HCT116 (cell line): ENCODE measurements at regions not wholly inside any gene's neighbourhood (a gene's known extent, or its start where the extent isn't known, plus 50 kb on each side); places are given as distances from the start of the nearest gene placed in this dataset.

Experiments
- ATAC-seq: fragments of 200-7000 bp; cut with Tn5 transposase; 2 replicates; pipeline ENCODE4 v1.9.1; 2020; ENCODE audit warnings: mild to moderate bottlenecking, moderate library complexity
- BruUV-seq: library from RNA; stranded (reverse); fragments of 400-500 nt; replicated peaks from 2 replicates; lab custom pipeline; 2021; lab: Mats Ljungman, UMichigan
- CTCF ChIA-PET: fragments of 300-600 bp; sonication (Branson Sonifier 250); formaldehyde crosslinking; loops from one replicate; lab custom pipeline; 2021; ENCODE audit warnings: antibody characterized with exemption; lab: Charles Lee
- POLR2A ChIA-PET: fragments of 300-600, 350-600 bp; sonication (Branson Sonifier 250); formaldehyde crosslinking; loops from one replicate; lab custom pipeline; 2021; ENCODE audit warnings: antibody characterized with exemption; lab: Charles Lee
- RAD21 ChIA-PET, 2 experiments: fragments of 300-600 bp; sonication (Branson Sonifier 250); formaldehyde crosslinking; loops; one replicate each; lab custom pipeline; 2023; ENCODE audit warnings: low total read pairs in 2 of 2; ENCODE audit not compliant: uncharacterized antibody in 2 of 2, unreplicated experiment in 2 of 2, low non-redundant PET in 1 of 2; lab: Charles Lee
- DNase-seq: peaks from one replicate; pipeline ENCODE4 v3.0.0-alpha.2; 2010; ENCODE audit warnings: low read depth, low spot score
- H2AFZ ChIP-seq: fragments of 200-600 bp; shearing (Covaris generic), sonication (generic); 2 replicates; pipeline ENCODE4 v1.6.1; 2017; ENCODE audit warnings: low read depth, mixed run types, mixed read lengths, antibody characterized with exemption, low read length; ENCODE audit not compliant: poor library complexity, severe bottlenecking
- H3K27ac ChIP-seq: 2 replicates; pipeline ENCODE4 v1.5.1; 2012; ENCODE audit warnings: low read depth, low read length
- H3K27me3 ChIP-seq: fragments of 200-600 bp; sonication (generic); 2 replicates; pipeline ENCODE4 v1.6.1; 2016; ENCODE audit warnings: mixed run types, low read length, mixed read lengths; ENCODE audit not compliant: insufficient read depth
- H3K36me3 ChIP-seq, 2 experiments: fragments of 200-500 bp in 1 of 2; fragments of 200-600 bp in 1 of 2; sonication (Bioruptor generic) in 1 of 2; sonication (generic) in 1 of 2; 2 replicates each; pipeline versions ENCODE4 v1.5.1 to v1.6.1; 2014 to 2016; ENCODE audit warnings: low read length in 2 of 2, inconsistent platforms in 1 of 2, mixed read lengths in 1 of 2, mixed run types in 1 of 2; ENCODE audit not compliant: insufficient read depth in 2 of 2, control insufficient read depth in 1 of 2
- H3K4me1 ChIP-seq, 2 experiments: fragments of 200-600 bp in 1 of 2; sonication (generic) in 1 of 2; 2 replicates each; pipeline versions ENCODE4 v1.5.1 to v1.6.1; 2012 to 2017; ENCODE audit warnings: low read length in 2 of 2, inconsistent platforms in 1 of 2, mild to moderate bottlenecking in 1 of 2, mixed read lengths in 1 of 2, mixed run types in 1 of 2, moderate library complexity in 1 of 2; ENCODE audit not compliant: insufficient read depth in 2 of 2, control insufficient read depth in 1 of 2
- H3K4me2 ChIP-seq: fragments of 200-600 bp; sonication (generic); 2 replicates; pipeline ENCODE4 v1.6.1; 2017; ENCODE audit warnings: mixed run types, low read length, mixed read lengths
- H3K4me3 ChIP-seq, 2 experiments: fragments of 200-600 bp in 1 of 2; sonication (generic) in 1 of 2; replicated peaks in 1 of 2; 2 replicates each; pipeline ENCODE4 v1.5.1; 2011 to 2016; ENCODE audit warnings: low read length in 2 of 2, control low read depth in 1 of 2, low read depth in 1 of 2, mild to moderate bottlenecking in 1 of 2, mixed read lengths in 1 of 2, mixed run types in 1 of 2
- H3K79me2 ChIP-seq: fragments of 200-600 bp; sonication (generic); 2 replicates; pipeline ENCODE4 v1.6.1; 2017; ENCODE audit warnings: mild to moderate bottlenecking, mixed run types, low read length, moderate library complexity, mixed read lengths; ENCODE audit not compliant: insufficient read depth
- H3K9ac ChIP-seq: fragments of 200-600 bp; sonication (generic); 2 replicates; pipeline ENCODE4 v1.6.1; 2016; ENCODE audit warnings: low read length, mixed read lengths
- H3K9me2 ChIP-seq: fragments of 200-600 bp; sonication (generic), shearing (Covaris generic); 2 replicates; pipeline ENCODE4 v1.6.1; 2017; ENCODE audit warnings: mixed run types, mild to moderate bottlenecking, moderate library complexity; ENCODE audit not compliant: insufficient read depth
- H3K9me3 ChIP-seq, 2 experiments: fragments of 200-500 bp in 1 of 2; fragments of 200-600 bp in 1 of 2; sonication (Bioruptor generic) in 1 of 2; sonication (generic) in 1 of 2; 2 replicates each; pipeline ENCODE4 v1.6.1; 2014 to 2017; ENCODE audit warnings: low read length in 2 of 2, mixed read lengths in 2 of 2, inconsistent platforms in 1 of 2, low read depth in 1 of 2, mild to moderate bottlenecking in 1 of 2, mixed run types in 1 of 2, moderate library complexity in 1 of 2; ENCODE audit not compliant: control insufficient read depth in 1 of 2, insufficient read depth in 1 of 2
- H4K20me1 ChIP-seq: fragments of 200-600 bp; sonication (generic), shearing (Covaris generic); 2 replicates; pipeline ENCODE4 v1.6.1; 2017; ENCODE audit warnings: mixed run types, mild to moderate bottlenecking, moderate library complexity; ENCODE audit not compliant: insufficient read depth
- CBX3 ChIP-seq: IDR thresholded peaks from 2 replicates; pipeline ENCODE4 v1.6.1; 2012; ENCODE audit warnings: low read depth
- CEBPB ChIP-seq: IDR thresholded peaks from 2 replicates; pipeline ENCODE4 v1.6.1; 2012; ENCODE audit warnings: low read depth
- EGR1 ChIP-seq: IDR thresholded peaks from 2 replicates; pipeline ENCODE4 v1.6.1; 2012; ENCODE audit warnings: low read depth
- ELF1 ChIP-seq: IDR thresholded peaks from 2 replicates; pipeline ENCODE4 v1.6.1; 2012; ENCODE audit warnings: low read depth, borderline replicate concordance
- EZH2 ChIP-seq: fragments of 200-600 bp; sonication (generic); IDR thresholded peaks from 2 replicates; pipeline ENCODE4 v1.6.1; 2017; ENCODE audit warnings: antibody characterized with exemption, mixed run types
- EZH2phosphoT487 ChIP-seq: fragments of 200-600 bp; IDR thresholded peaks from 2 replicates; pipeline ENCODE4 v1.6.1; 2018; ENCODE audit warnings: antibody characterized with exemption, borderline replicate concordance
- FOSL1 ChIP-seq: IDR thresholded peaks from 2 replicates; pipeline ENCODE4 v1.6.1; 2012; ENCODE audit warnings: low read depth
- JUND ChIP-seq: IDR thresholded peaks from 2 replicates; pipeline ENCODE4 v1.6.1; 2012
- MAX ChIP-seq: IDR thresholded peaks from 2 replicates; pipeline ENCODE4 v1.6.1; 2012
- POLR2A ChIP-seq: IDR thresholded peaks from 2 replicates; pipeline ENCODE4 v1.7.0; 2011; ENCODE audit warnings: borderline replicate concordance; ENCODE audit not compliant: insufficient read depth, insufficient read length; ENCODE audit errors: extremely low read depth
- POLR2AphosphoS5 ChIP-seq: IDR thresholded peaks from 2 replicates; pipeline ENCODE4 v1.6.1; 2011; ENCODE audit warnings: mild to moderate bottlenecking, low read depth, low read length, moderate library complexity
- RAD21 ChIP-seq: IDR thresholded peaks from 2 replicates; pipeline ENCODE4 v1.6.1; 2012; ENCODE audit warnings: low read depth, mild to moderate bottlenecking
- REST ChIP-seq: IDR thresholded peaks from 2 replicates; pipeline ENCODE4 v1.6.1; 2012; ENCODE audit warnings: low read depth
- SIN3A ChIP-seq: IDR thresholded peaks from 2 replicates; pipeline ENCODE4 v1.6.1; 2012; ENCODE audit warnings: low read depth
- SP1 ChIP-seq: IDR thresholded peaks from 2 replicates; pipeline ENCODE4 v1.6.1; 2012; ENCODE audit warnings: low read depth
- ZBTB33 ChIP-seq: IDR thresholded peaks from 2 replicates; pipeline ENCODE4 v1.6.1; 2011; ENCODE audit warnings: mild to moderate bottlenecking, low read length, moderate library complexity; ENCODE audit not compliant: insufficient replicate concordance; ENCODE audit errors: extremely low read depth
- ZNF274 ChIP-seq: fragments of 200-500 bp; sonication (Bioruptor generic); IDR thresholded peaks from 2 replicates; pipeline ENCODE4 v1.6.1; 2014; ENCODE audit warnings: mild to moderate bottlenecking, low read depth, low read length, inconsistent platforms
- intact Hi-C: fragments of 100-400 bp; cut with micrococcal nuclease; formaldehyde crosslinking; loops from 2 replicates; pipeline ENCODE4 v1.10.0; 2022

GRCh38 chr3:24952388-24952787, 457.7 kb upstream of the THRB start:
- ChIA-PET RAD21 (no interaction called here), CTCF (no interaction called here), POLR2A (no interaction called here)
- DNase-seq (no peak), ATAC-seq (no peak)
- H3K9me3 ChIP-seq = no peaks in the 10 kb centered on the region
- H3K9me2 ChIP-seq = no peaks in the 10 kb centered on the region
- H3K36me3 ChIP-seq = no peaks in the 10 kb centered on the region
- H3K4me1 ChIP-seq = no peaks in the 10 kb centered on the region
- no TSS peak for BruUV-seq
- H3K79me2 ChIP-seq = no peaks in the 10 kb centered on the region
- no peaks in the 10 kb centered on the region for H4K20me1 ChIP-seq
- no peak overlapping the region for H3K9ac ChIP-seq
- H3K4me2 ChIP-seq = no peak overlapping the region
- peaks cover 13% of the 10 kb centered on the region; the same call in 1 of the 2 replicates for H3K27me3 ChIP-seq
- H3K4me3 ChIP-seq = no peak overlapping the region
- H3K27ac ChIP-seq = no peak overlapping the region
- TF ChIP-seq EZH2phosphoT487 (no peak), SIN3A (no peak), EZH2 (no peak), JUND (no peak), POLR2AphosphoS5 (no peak)
- intact Hi-C loops = no loop called here
- H2AFZ ChIP-seq = no peak overlapping the region

GRCh38 chr3:24953060-24953771, 458.6 kb upstream of the THRB start:
- DNase-seq (no peak), ATAC-seq (no peak)
- Histone ChIP-seq H3K36me3 (no peaks in the 10 kb centered on the region), H3K4me1 (no peaks in the 10 kb centered on the region), H3K4me2 (no peak overlapping the region), H3K79me2 (no peaks in the 10 kb centered on the region), H2AFZ (no peak overlapping the region), H3K9me3 (no peaks in the 10 kb centered on the region), H3K9ac (no peak overlapping the region), H3K27ac (no peak overlapping the region), H3K27me3 (peaks cover 13% of the 10 kb centered on the region; the same call in 1 of the 2 replicates), H4K20me1 (no peaks in the 10 kb centered on the region), H3K9me2 (no peaks in the 10 kb centered on the region), H3K4me3 (no peak overlapping the region)
- no TSS peak for BruUV-seq
- POLR2A ChIA-PET = no interaction called here
- CTCF ChIA-PET = no interaction called here
- intact Hi-C loops = no loop called here
- RAD21 ChIA-PET = no interaction called here
- no peak for TF ChIP-seq POLR2A
- TF ChIP-seq RAD21 = no peak
- TF ChIP-seq CEBPB = no peak
- TF ChIP-seq EZH2 = no peak
- TF ChIP-seq SP1 = no peak
- no peak for TF ChIP-seq MAX
- no peak for TF ChIP-seq CBX3
- TF ChIP-seq EGR1 = no peak
- TF ChIP-seq FOSL1 = no peak
- no peak for TF ChIP-seq ZNF274
- no peak for TF ChIP-seq ELF1
- no peak for TF ChIP-seq ZBTB33
- no peak for TF ChIP-seq REST
- no peak for TF ChIP-seq POLR2AphosphoS5
